SK-N-SH (cell line): ENCODE measurements at regions not wholly inside any gene's neighbourhood (a gene's known extent, or its start where the extent isn't known, plus 50 kb on each side); places are given as distances from the start of the nearest gene placed in this dataset.

Experiments used
- CTCF ChIA-PET: fragments of 300-600, 350-600 bp; formaldehyde crosslinking; extraction: SDS; loops from one replicate; lab custom pipeline; 2021; lab: Yijun Ruan, JAX
- POLR2A ChIA-PET: fragments of 350-600 bp; sonication (Branson Sonifier 250); formaldehyde crosslinking; extraction: SDS; loops from one replicate; lab custom pipeline; 2020; ENCODE audit warnings: antibody characterized with exemption, inconsistent platforms; lab: Yijun Ruan, JAX
- DNase-seq: peaks from one replicate; pipeline ENCODE4 v3.0.0; 2012
- H2AFZ ChIP-seq: fragments of 200-600 bp; sonication (generic); 2 replicates; pipeline ENCODE4 v1.8.1; 2016; ENCODE audit warnings: antibody characterized with exemption, mild to moderate bottlenecking, low read depth
- H3F3A ChIP-seq: fragments of 200-600 bp; sonication (generic); replicated peaks from 2 replicates; pipeline ENCODE3; 2016; ENCODE audit warnings: antibody characterized with exemption, mild to moderate bottlenecking; ENCODE audit not compliant: insufficient read depth
- H3K27ac ChIP-seq, 2 experiments: fragments of 200-500 bp in 1 of 2; fragments of 200-600 bp in 1 of 2; sonication (Bioruptor generic) in 1 of 2; sonication (generic), shearing (Covaris generic) in 1 of 2; 2 replicates each; pipeline versions ENCODE4 v1.5.1 to v1.6.1; 2014 to 2016; ENCODE audit warnings: low read depth in 2 of 2, inconsistent platforms in 1 of 2, low read length in 1 of 2, mild to moderate bottlenecking in 1 of 2, mixed read lengths in 1 of 2
- H3K27me3 ChIP-seq: fragments of 200-600 bp; sonication (generic), shearing (Covaris generic); 2 replicates; pipeline ENCODE4 v1.6.1; 2016; ENCODE audit warnings: mixed run types; ENCODE audit not compliant: insufficient read depth
- H3K36me3 ChIP-seq, 2 experiments: fragments of 200-500 bp in 1 of 2; fragments of 200-600 bp in 1 of 2; sonication (Bioruptor generic) in 1 of 2; sonication (generic) in 1 of 2; replicated peaks in 1 of 2; 2 replicates each; pipeline versions ENCODE3 to v1.5.1; 2014 to 2016; ENCODE audit warnings: low read length in 1 of 2, mild to moderate bottlenecking in 1 of 2; ENCODE audit not compliant: insufficient read depth in 2 of 2, control insufficient read depth in 1 of 2
- H3K4me1 ChIP-seq, 2 experiments: fragments of 200-500 bp in 1 of 2; fragments of 200-600 bp in 1 of 2; sonication (Bioruptor generic) in 1 of 2; sonication (generic), shearing (Covaris generic) in 1 of 2; 2 replicates each; pipeline versions ENCODE4 v1.5.1 to v1.6.1; 2014 to 2016; ENCODE audit warnings: low read depth in 1 of 2, low read length in 1 of 2, mixed run types in 1 of 2; ENCODE audit not compliant: insufficient read depth in 2 of 2, control insufficient read depth in 1 of 2
- H3K4me2 ChIP-seq: fragments of 200-600 bp; sonication (generic), shearing (Covaris generic); 2 replicates; pipeline ENCODE4 v1.6.1; 2017; ENCODE audit warnings: mixed run types
- H3K4me3 ChIP-seq, 2 experiments: fragments of 200-500 bp in 1 of 2; fragments of 200-600 bp in 1 of 2; sonication (Bioruptor generic) in 1 of 2; sonication (generic), shearing (Covaris generic) in 1 of 2; 2 replicates each; pipeline versions ENCODE4 v1.5.1 to v1.8.1; 2014 to 2016; ENCODE audit warnings: low read depth in 2 of 2, inconsistent platforms in 1 of 2, low read length in 1 of 2, mild to moderate bottlenecking in 1 of 2, mixed read lengths in 1 of 2, moderate library complexity in 1 of 2
- H3K79me2 ChIP-seq: fragments of 200-600 bp; sonication (generic); 2 replicates; pipeline ENCODE4 v1.8.1; 2017; ENCODE audit warnings: mild to moderate bottlenecking; ENCODE audit not compliant: insufficient read depth
- H3K9ac ChIP-seq: fragments of 200-600 bp; sonication (generic); 2 replicates; pipeline ENCODE4 v1.6.1; 2017; ENCODE audit warnings: mixed run types
- H3K9me2 ChIP-seq: fragments of 200-600 bp; sonication (generic); 2 replicates; pipeline ENCODE4 v1.6.1; 2017; ENCODE audit warnings: mixed run types
- H3K9me3 ChIP-seq: fragments of 200-600 bp; sonication (generic); 2 replicates; pipeline ENCODE4 v1.6.1; 2017; ENCODE audit warnings: mixed run types, mild to moderate bottlenecking, moderate library complexity
- H4K20me1 ChIP-seq: fragments of 200-600 bp; sonication (generic); 2 replicates; pipeline ENCODE4 v1.6.1; 2017; ENCODE audit warnings: mild to moderate bottlenecking, mixed run types; ENCODE audit not compliant: insufficient read depth
- ELF1 ChIP-seq: IDR thresholded peaks from 2 replicates; pipeline ENCODE4 v1.4.0; 2012
- EP300 ChIP-seq, 2 experiments: IDR thresholded peaks; 2 replicates each; pipeline versions ENCODE4 v1.4.0 to v1.6.1; 2012; ENCODE audit warnings: borderline replicate concordance in 1 of 2, low read depth in 1 of 2, low read length in 1 of 2
- FOSL2 ChIP-seq: IDR thresholded peaks from 2 replicates; pipeline ENCODE4 v1.4.0; 2012; ENCODE audit warnings: low read depth, mild to moderate bottlenecking, moderate library complexity, borderline replicate concordance
- FOXM1 ChIP-seq: IDR thresholded peaks from 2 replicates; pipeline ENCODE4 v1.4.0; 2012; ENCODE audit warnings: low read depth, mild to moderate bottlenecking
- JUND ChIP-seq: IDR thresholded peaks from 2 replicates; pipeline ENCODE4 v1.4.0; 2012
- MEF2A ChIP-seq: IDR thresholded peaks from 2 replicates; pipeline ENCODE4 v1.4.0; 2012; ENCODE audit warnings: low read depth, borderline replicate concordance
- MXI1 ChIP-seq: IDR thresholded peaks from 2 replicates; pipeline ENCODE4 v1.6.1; 2012; ENCODE audit warnings: mild to moderate bottlenecking, low read depth, low read length, improper control_type of control experiment
- NFIC ChIP-seq: IDR thresholded peaks from 2 replicates; pipeline ENCODE4 v1.4.0; 2012; ENCODE audit warnings: borderline replicate concordance
- NRF1 ChIP-seq: IDR thresholded peaks from 2 replicates; pipeline ENCODE4 v1.6.1; 2012; ENCODE audit warnings: low read depth, mild to moderate bottlenecking, low read length
- RCOR1 ChIP-seq: fragments of 150-350 bp; IDR thresholded peaks from 2 replicates; pipeline ENCODE4 v1.6.1; 2017; ENCODE audit warnings: antibody characterized with exemption, low read length
- RFX5 ChIP-seq: IDR thresholded peaks from 2 replicates; pipeline ENCODE4 v1.6.1; 2012; ENCODE audit warnings: mild to moderate bottlenecking, improper control_type of control experiment, low read length
- SIN3A ChIP-seq: IDR thresholded peaks from 2 replicates; pipeline ENCODE4 v1.6.1; 2012; ENCODE audit warnings: low read depth, mild to moderate bottlenecking, low read length, moderate library complexity, borderline replicate concordance
- TCF12 ChIP-seq: IDR thresholded peaks from 2 replicates; pipeline ENCODE4 v1.4.0; 2012
- TEAD4 ChIP-seq: IDR thresholded peaks from 2 replicates; pipeline ENCODE4 v1.4.0; 2012; ENCODE audit warnings: mild to moderate bottlenecking, borderline replicate concordance; ENCODE audit not compliant: insufficient read depth
- WGBS: methylation state at CpG from one replicate; pipeline ENCODE4 v1.1.6; 2017; ENCODE audit warnings: low lambda C conversion rate; 5-methylcytosine and 5-hydroxymethylcytosine counted together
- TF ChIP-seq, protein P1 (sequence below): fragments of 150-350 bp; IDR thresholded peaks from 2 replicates; pipeline ENCODE4 v1.6.1; 2016; ENCODE audit warnings: mild to moderate bottlenecking, low read depth, low read length
- TF ChIP-seq, protein P2 (sequence below): IDR thresholded peaks from 2 replicates; pipeline ENCODE4 v1.4.0; 2012; ENCODE audit warnings: low read depth, borderline replicate concordance
- TF ChIP-seq, protein P3 (sequence below): fragments of 200-600 bp; sonication (generic); IDR thresholded peaks from 2 replicates; pipeline ENCODE4 v1.6.1; 2017; ENCODE audit warnings: antibody characterized with exemption, mild to moderate bottlenecking, moderate library complexity
- TF ChIP-seq, protein P4 (sequence below): fragments of 150-350 bp; IDR thresholded peaks from 2 replicates; pipeline ENCODE4 v1.6.1; 2017; ENCODE audit warnings: antibody characterized with exemption, low read length, low read depth, borderline replicate concordance
- TF ChIP-seq, protein P5 (sequence below): IDR thresholded peaks from 2 replicates; pipeline ENCODE4 v1.4.0; 2012; ENCODE audit warnings: low read depth, borderline replicate concordance

DNA sequence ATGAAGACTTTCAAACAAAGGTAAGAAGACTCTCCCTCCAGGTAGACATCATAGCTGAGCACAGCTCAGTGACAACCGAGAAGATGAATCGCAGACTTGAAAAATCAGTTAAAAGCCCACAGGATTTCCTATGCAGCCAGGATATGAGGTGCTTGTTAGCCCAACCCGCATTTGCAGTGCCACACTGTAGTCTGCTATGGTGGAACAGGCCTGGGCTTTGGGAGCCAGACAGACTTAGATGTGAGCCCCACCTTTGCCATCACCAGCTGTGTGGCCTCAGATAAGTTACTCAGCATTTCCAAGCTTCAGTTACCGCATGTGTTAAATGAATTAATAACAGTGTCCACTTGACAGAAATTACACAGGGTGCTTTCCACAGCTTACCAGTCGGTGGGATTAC lies 204.4 kb upstream of the HS3ST3A1 start:
- Histone ChIP-seq H3K4me2 (no peak overlapping the region), H3K9me3 (no peaks in the 10 kb centered on the region), H3K27ac (no peak overlapping the region), H2AFZ (no peak overlapping the region), H3K79me2 (no peaks in the 10 kb centered on the region), H3K4me1 (no peaks in the 10 kb centered on the region)
- CTCF ChIA-PET: no interaction called here
- TF ChIP-seq MXI1 (no peak), TCF12 (no peak), FOXM1 (no peak), NFIC (no peak), NRF1 (no peak), RCOR1 (no peak), MEF2A (no peak), TEAD4 (no peak), SIN3A (no peak), FOSL2 (no peak), EP300 (IDR thresholded peaks at IDR 0.05; ENCODE audit: borderline replicate concordance in 1 of 2, low read depth in 1 of 2, low read length in 1 of 2) (no peak), JUND (no peak), ELF1 (no peak), RFX5 (no peak)
- TF ChIP-seq, protein P1, sequence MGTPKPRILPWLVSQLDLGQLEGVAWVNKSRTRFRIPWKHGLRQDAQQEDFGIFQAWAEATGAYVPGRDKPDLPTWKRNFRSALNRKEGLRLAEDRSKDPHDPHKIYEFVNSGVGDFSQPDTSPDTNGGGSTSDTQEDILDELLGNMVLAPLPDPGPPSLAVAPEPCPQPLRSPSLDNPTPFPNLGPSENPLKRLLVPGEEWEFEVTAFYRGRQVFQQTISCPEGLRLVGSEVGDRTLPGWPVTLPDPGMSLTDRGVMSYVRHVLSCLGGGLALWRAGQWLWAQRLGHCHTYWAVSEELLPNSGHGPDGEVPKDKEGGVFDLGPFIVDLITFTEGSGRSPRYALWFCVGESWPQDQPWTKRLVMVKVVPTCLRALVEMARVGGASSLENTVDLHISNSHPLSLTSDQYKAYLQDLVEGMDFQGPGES: no peak
- TF ChIP-seq, protein P2, sequence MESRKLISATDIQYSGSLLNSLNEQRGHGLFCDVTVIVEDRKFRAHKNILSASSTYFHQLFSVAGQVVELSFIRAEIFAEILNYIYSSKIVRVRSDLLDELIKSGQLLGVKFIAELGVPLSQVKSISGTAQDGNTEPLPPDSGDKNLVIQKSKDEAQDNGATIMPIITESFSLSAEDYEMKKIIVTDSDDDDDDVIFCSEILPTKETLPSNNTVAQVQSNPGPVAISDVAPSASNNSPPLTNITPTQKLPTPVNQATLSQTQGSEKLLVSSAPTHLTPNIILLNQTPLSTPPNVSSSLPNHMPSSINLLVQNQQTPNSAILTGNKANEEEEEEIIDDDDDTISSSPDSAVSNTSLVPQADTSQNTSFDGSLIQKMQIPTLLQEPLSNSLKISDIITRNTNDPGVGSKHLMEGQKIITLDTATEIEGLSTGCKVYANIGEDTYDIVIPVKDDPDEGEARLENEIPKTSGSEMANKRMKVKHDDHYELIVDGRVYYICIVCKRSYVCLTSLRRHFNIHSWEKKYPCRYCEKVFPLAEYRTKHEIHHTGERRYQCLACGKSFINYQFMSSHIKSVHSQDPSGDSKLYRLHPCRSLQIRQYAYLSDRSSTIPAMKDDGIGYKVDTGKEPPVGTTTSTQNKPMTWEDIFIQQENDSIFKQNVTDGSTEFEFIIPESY: no peak
- TF ChIP-seq, protein P3, sequence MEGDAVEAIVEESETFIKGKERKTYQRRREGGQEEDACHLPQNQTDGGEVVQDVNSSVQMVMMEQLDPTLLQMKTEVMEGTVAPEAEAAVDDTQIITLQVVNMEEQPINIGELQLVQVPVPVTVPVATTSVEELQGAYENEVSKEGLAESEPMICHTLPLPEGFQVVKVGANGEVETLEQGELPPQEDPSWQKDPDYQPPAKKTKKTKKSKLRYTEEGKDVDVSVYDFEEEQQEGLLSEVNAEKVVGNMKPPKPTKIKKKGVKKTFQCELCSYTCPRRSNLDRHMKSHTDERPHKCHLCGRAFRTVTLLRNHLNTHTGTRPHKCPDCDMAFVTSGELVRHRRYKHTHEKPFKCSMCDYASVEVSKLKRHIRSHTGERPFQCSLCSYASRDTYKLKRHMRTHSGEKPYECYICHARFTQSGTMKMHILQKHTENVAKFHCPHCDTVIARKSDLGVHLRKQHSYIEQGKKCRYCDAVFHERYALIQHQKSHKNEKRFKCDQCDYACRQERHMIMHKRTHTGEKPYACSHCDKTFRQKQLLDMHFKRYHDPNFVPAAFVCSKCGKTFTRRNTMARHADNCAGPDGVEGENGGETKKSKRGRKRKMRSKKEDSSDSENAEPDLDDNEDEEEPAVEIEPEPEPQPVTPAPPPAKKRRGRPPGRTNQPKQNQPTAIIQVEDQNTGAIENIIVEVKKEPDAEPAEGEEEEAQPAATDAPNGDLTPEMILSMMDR: no peak
- TF ChIP-seq, protein P4, sequence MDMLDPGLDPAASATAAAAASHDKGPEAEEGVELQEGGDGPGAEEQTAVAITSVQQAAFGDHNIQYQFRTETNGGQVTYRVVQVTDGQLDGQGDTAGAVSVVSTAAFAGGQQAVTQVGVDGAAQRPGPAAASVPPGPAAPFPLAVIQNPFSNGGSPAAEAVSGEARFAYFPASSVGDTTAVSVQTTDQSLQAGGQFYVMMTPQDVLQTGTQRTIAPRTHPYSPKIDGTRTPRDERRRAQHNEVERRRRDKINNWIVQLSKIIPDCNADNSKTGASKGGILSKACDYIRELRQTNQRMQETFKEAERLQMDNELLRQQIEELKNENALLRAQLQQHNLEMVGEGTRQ: no peak
- TF ChIP-seq, protein P5, sequence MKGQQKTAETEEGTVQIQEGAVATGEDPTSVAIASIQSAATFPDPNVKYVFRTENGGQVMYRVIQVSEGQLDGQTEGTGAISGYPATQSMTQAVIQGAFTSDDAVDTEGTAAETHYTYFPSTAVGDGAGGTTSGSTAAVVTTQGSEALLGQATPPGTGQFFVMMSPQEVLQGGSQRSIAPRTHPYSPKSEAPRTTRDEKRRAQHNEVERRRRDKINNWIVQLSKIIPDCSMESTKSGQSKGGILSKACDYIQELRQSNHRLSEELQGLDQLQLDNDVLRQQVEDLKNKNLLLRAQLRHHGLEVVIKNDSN: no peak
- TF ChIP-seq, all 33 proteins: peak for 0
- Histone ChIP-seq H3K36me3 (peaks cover 0 to 3% of the 10 kb centered on the region in 2 experiments), H3K4me3 (no peak overlapping the region), H3K27me3 (no peaks in the 10 kb centered on the region; the same call in 1 of the 2 replicates), H3F3A (no peaks in the 10 kb centered on the region), H3K9me2 (no peaks in the 10 kb centered on the region), H3K9ac (no peak overlapping the region), H4K20me1 (no peaks in the 10 kb centered on the region)
- POLR2A ChIA-PET: no interaction called here
- WGBS: 19% methylated on average over 5 of the region's 5 CpGs
- DNase-seq: no peak
